Left ventricle myocardium superior (tissue), 1 donor: ENCODE measurements at regions not wholly inside any gene's neighbourhood (a gene's known extent, or its start where the extent isn't known, plus 50 kb on each side); places are given as distances from the start of the nearest gene placed in this dataset.
"Not testable (repeated sequence)": the region's sequence is repeated elsewhere in the genome, so short reads cannot be mapped to it uniquely, and the experiment has no call there.

Source experiments
- ATAC-seq: fragments of 200-7000 bp; cut with Tn5 transposase; one replicate; pipeline ENCODE4 v1.9.1; 2020; ENCODE audit warnings: mild to moderate bottlenecking, moderate library complexity
- DNase-seq: peaks from one replicate; pipeline ENCODE4 v3.0.0-alpha.2; 2020
- intact Hi-C: fragments of 100-400 bp; cut with micrococcal nuclease; formaldehyde crosslinking; loops from one replicate; pipeline ENCODE4 v1.11.0; 2022
- donor health status: DM: no; HTN: yes; CAD: no; lungs with severe emphysema.

DNA sequence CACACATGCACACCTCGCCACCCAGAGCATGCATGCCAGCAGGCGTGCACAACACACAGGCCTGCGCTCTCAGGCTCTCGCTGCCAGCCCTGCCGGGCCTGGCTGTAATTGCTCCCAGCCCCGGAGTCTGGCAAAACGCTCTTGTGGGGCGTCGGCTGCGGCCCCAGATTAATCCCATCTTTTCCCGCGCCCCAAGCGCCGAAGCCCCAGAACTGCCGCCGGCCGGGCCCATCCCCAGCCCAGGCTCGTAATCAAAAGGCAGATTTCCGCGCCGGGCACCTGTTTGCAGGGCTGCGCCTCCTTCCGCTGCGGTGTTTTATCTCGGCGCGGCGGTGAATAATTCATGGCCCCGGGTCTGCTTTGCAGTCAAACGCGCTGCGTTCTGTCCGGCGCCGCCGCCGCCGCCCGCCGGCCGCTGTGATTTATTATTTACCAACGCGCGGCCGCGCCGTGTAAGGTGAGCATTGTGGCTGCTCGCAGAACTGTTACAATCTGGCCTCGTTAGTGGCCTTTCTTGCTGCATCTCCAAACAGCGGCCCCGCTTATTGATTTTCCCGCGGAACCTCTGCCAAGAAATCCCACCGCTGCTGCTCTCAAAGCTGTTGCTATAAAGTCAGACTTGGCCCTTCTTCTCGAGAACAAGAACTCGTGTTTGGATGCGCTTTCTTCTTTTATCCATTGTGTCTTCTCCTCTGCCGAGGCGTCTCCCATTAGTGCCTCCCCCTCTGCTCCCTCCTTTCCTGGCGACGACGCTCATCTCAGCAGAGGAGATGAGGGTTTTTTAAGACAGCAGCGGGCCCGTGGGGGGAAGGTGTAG lies 126.1 kb downstream of the IRX5 start:
- intact Hi-C loops = no loop called here
- DNase-seq (no peak), ATAC-seq (peak; percentile 51)

DNA sequence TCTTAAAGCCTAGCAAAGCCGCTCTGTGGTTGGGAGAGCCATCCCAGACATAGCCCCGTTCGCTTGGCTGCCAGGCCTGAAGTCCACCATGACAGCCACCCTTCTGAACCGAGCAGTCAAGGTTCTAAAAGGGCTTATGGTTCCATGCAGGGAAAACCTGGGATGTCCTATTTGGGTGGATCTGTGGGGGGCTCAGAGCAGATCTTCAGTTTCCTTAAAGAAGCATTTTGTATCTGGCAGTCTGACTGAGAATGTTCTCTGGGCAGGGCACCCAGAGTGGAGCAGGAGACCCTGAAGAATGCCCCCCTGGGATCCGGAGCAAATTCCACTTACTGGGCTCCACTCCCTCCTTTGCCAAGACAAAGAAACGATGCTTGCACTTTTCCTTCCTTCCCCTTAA lies 127.2 kb downstream of the IRX5 start:
- DNase-seq = no peak
- ATAC-seq = no peak
- intact Hi-C loops = no loop called here

DNA sequence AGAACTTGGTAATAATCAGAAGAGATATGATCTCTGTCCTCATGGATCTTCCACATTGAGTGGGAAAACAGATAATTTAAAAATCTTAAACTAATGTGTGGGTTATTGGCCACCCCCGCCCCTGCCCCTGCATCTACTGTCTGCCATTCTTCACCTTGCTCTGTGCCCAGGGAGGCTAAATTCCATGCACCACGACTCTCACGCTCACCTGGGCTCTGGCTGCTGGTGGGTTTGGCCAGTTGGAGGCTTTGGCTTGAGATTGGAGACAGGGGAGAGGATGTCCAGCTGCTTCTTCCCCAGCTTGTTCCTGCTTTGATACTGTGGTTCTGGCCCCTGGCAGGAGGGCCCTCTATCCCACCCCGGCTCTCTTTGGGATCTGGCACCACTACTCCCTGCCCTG lies 127.9 kb downstream of the IRX5 start:
- ATAC-seq = no peak
- intact Hi-C loops = no loop called here
- no peak for DNase-seq

DNA sequence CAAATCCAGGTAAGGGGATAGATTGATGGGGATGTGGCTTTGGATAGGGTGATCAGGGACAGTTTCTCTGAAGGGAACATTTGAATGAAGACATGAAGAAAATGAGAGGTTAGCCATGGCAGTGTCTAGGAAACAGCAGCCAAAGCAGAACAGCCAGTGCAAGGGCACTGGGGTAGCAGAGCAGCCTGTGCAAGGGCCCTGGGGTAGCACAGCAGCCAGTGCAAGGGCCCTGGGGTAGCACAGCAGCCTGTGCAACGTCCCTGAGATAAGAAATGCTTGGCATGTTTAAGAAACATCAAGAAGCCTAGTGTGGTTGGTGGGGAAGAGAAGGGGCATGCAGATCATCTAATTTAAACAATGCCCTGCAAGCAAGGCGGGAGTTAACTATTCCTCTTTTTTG lies 128.5 kb downstream of the IRX5 start:
- intact Hi-C loops = no loop called here
- ATAC-seq (no peak), DNase-seq (no peak)

DNA sequence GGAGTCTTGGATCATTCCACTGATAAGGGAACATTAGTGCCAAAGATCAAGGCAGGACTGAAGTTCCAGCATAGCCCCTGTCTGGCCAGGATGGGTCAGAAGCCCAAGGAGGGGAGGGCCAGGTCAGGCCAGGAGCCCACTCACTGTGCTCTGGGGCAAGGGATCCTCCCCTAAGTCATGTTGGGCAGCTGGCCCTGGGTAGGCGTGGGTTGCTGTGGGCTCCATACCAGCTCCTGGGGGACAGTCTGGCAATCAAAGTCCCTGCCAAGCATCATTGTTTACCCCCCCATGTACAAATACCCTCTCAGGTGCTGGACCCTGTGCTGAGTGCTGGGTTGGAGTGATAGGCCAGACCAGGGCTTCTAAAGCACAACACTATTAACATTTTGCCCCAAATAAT lies 130.5 kb downstream of the IRX5 start:
- DNase-seq = no peak
- intact Hi-C loops = no loop called here
- no peak for ATAC-seq

DNA sequence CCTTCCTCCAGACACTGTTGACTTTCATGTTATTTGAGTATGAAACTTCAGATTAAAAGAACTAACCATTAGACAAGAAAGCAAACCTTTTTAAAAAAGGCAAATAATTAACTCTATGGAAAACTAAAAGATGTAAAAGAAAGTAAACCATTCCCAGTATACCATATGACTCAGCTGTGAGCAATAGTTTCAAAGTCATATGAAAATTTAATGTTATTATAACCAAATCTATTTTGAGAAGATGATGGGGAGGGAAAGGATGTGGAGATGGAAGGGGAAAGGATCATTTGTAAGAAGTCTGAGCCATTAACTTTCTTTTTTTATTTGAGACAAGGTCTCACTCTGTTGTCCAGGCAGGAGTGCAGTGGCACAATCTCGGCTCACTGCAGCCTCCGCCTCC lies 131.8 kb downstream of the IRX5 start:
- no peak for DNase-seq
- intact Hi-C loops = no loop called here
- no peak for ATAC-seq

DNA sequence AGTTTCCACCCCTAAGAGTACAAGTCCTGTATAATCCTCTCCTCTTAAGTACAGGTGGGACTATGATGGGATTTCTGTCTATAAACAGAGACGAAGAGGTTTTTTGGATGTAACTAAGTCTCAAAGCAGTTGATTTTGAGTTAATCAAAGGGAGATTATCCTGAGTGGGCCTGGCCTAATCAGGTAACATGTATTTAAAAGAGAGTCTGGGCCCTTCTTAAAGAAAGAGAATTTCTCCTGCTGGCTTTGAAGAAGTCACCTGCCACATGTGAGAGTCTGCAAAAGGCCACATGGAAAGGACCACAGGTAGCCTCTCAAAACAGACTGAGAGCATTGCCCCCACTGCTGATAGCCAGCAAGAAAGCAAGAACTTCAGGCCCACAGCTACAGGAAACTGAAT lies 142.3 kb downstream of the IRX5 start:
- intact Hi-C loops = no loop called here
- ATAC-seq (no peak), DNase-seq (no peak)

DNA sequence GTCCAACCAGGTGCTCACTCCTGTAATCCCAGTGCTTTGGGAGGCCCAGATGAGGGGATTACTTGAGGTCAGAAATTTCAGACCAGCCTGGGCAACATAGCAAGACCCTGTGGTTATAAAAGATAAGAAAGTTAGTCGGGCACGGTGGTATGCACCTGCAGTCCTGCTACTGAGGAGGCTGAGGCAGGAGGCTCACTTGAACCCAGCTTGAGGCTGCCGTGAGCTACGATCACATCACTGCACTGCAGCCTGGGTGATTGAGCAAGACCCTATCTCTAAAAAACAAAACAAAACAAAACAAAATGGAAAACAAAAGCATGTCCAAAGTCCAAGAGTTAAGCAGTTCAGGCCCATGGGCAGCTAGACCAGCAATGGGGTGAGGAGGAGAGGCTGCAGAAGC lies 143.2 kb downstream of the IRX5 start:
- DNase-seq (no peak), ATAC-seq (no peak)
- intact Hi-C loops = no loop called here

DNA sequence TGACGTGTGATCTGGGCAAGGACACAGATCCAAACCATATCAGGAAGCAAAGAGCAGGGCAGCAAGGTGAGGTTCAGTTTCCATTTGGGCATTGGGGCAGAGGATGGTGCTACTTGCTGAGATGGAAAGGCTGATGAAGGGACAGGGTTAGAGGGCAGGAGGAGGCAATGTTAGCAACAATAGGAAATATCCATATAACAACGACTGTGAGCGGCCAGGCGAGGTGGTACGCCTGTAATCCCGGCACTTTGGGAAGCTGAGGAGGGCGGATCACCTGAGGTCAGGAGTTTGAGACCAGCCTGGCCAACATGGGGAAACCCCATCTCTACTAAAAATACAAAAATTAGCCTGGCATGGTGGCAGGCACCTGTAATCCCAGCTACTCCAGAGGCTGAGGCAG lies 144.5 kb downstream of the IRX5 start:
- ATAC-seq, intact Hi-C loops: not testable (repeated sequence)

DNA sequence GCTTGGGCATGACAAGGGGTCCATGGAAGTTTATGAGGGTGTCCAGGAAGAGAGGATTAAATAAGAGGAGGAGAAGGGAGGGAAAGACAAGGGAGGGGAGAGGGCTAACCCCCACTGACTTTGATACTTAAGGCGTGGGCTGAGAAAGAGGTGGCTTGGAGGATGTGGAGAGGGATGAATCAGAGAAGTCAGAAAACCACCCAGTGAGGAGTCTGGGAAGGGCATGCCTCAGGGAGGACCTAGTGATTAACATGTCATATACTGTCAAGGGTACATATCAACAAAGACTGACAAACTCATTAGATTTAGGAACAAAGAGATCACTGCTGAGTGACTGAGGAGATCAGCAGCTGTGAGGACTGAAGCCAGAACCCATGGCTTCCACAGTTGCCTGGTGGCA lies 145.4 kb downstream of the IRX5 start:
- intact Hi-C loops = no loop called here
- DNase-seq (no peak), ATAC-seq (no peak)

More for the DNA sequence above, 144.5 kb downstream of the IRX5 start:
- not testable (repeated sequence) for DNase-seq

DNA sequence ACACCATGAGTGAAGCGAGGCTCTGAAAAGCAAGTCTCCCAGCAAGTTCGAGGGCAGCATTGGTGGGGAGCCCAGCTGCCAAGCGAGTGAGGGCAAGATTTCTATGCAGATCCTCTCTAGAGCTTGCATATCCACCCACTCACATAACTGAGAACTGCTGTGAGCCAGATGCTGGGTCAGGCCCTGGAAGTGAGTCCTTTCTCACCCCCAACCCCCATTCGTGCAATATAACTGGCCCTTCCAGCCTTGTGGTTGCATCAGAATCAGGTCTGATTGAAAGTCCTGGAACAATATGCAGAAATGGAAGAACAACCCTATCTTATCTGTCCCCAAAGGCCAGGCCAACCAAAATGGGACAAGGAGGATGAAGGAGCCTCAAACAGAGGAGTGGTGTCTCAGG lies 146.6 kb downstream of the IRX5 start:
- no peak for ATAC-seq
- no peak for DNase-seq
- intact Hi-C loops = no loop called here

DNA sequence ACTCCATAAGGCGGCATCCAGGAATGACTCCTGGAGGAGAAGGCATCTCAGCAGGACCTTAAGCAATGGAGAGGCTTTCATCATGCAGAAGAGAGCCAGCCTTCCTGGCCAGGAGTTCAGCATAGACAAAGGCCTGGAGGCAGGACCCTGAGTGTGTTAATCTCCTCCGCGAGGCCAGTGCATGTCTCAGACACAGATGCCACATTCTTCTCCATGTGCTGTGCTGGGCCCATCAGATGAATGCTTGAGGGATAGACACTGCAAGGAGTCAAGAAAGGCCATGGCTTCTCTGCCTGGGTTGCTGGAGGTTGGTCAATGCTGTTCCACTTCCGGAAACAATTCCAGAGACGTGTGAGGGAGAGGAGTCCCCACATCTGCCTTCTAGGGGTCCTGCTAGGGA lies 147.5 kb downstream of the IRX5 start:
- intact Hi-C loops = no loop called here
- no peak for ATAC-seq
- DNase-seq = no peak

DNA sequence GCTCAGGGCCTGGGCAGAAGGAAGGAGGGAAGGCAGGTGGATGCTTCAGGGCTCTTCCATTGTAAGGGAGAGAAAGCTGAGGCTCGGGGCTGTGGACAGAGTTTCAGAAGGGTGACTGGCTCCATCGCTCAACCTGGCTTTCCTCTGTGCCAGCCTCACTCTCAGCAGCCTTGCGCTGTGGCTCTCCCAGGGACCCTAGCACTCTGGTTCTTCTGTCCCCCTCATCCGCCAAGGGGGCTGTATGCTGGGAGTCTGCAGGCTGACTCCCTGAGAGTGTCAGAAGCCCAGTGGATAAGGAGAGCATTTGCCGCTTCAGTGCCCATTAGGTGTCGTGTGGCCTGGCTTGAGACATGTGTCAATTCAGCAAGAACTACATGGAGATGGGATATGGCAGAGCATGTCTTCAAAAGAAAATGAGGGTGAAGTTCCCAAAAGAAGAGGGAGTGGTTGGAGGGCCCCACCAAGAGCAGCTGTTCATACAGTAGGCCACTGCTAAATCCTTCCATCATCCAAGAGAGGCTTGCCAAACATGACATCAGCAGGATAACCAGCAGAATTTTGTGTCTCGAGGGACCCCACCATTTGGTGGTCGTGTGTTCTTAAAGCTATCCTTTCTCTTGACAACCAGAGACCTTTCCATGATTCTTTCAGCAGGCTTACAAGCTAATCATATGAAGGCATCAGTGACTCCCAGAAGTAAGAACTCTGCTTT lies 148.2 kb downstream of the IRX5 start:
- ATAC-seq = no peak

DNA sequence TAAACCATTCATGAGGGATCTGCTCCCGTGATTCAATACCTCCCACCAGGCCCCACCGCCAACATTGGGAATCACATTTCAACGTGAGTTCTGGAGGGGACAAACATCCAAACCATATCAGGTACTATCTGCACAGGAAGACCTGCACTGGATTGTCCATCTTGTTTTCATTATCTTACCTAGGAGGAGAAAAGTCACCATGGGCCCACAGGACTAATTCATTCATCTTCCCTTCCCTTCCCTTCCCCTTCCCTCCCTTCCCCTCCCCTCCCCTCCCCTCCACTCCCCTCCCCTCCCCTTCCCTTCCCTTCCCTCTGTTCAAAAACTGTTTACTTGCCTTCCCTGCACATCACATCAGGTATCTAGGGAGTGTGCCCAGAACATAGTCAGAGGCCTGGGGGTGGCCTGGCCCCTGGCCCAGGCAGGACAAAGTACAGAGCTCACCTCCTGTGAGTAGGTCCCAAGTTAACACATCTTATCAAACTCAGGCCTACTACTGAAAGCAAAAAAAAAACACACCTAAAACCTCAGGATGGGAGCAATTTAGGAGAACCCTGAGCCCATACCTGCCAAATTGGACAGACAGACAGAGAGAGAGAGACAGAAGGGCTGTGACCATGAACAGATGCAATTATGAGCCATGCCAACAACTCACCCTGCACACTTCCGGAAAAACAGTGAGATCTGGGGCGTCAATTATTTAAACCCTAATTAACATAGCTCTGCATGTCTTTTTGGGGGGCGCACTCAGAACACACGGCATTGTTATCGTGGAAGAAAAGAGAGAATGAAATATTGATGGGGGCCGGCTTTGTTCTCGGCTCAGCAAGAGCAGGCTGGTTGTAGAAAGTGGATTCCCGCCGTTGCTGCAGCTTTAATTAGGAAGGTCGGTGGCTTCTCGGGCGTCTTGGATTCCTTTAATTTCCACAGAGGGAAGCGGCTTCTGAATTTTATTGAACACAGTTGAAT lies 151.2 kb downstream of the IRX5 start:
- intact Hi-C loops = no loop called here
- ATAC-seq (no peak), DNase-seq (no peak)

More for the DNA sequence above, 148.2 kb downstream of the IRX5 start:
- intact Hi-C loops = no loop called here
- DNase-seq = no peak

DNA sequence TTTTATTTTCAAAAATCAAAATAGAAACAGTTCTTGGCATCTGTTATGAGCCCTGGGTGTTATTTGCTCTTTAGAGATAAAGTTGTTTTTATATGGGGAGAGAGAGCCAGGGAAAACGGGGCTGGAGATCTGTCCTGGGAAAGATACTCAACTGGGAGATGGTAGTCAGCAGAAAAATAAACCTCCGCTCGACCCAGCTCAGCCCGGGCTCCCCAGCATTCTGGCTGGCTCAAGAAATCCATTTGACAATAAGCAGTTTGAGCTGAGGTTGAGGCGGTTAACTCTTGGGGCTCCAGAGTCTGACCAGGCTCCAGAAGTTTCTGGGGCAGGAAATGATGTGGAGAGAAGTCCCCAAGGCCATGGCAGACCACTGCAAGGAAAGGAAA lies 151.9 kb downstream of the IRX5 start:
- intact Hi-C loops = no loop called here
- ATAC-seq (peak; percentile 42), DNase-seq (no peak)

DNA sequence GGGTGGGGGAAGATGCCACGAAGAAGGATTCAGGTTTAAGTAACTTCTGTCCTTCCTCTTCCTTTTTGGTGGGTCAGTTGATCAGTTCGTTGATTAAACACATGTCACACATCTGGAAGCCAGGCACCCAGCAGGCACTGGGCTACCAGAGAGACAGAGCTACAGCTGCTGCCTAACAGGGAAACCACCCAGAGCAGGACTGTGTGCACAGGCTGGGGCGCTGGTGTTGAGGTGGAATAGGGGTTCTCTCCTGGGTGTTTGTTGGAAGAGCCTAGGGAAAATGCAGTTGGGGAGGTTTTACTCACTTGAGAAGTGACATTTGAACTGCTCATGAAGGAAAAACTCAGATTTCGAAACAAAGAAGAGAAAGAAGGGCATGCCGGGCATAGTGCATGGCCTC lies 152.4 kb downstream of the IRX5 start:
- ATAC-seq = no peak

DNA sequence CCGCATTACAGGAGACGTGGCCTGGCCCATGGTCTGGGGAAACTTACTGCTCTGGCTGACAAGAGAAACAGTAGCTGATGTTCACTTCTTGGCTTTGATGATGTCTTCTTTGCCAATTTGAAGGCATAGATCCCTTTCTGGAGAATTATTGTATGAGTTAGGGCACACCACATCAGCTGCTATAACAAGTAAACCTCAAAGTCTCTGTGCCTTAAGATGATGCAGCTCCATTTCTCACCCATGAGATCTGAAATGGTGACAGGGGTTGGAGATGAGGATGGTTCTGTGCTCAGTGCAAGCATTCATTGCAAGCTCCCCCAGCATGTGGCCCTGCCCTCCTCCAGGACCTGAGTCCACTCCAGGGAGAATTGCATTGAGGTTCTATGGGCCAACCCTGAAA lies 157.4 kb downstream of the IRX5 start:
- DNase-seq (no peak), ATAC-seq (no peak)
- intact Hi-C loops = no loop called here

More for the DNA sequence above, 152.4 kb downstream of the IRX5 start:
- no peak for DNase-seq
- intact Hi-C loops = no loop called here

DNA sequence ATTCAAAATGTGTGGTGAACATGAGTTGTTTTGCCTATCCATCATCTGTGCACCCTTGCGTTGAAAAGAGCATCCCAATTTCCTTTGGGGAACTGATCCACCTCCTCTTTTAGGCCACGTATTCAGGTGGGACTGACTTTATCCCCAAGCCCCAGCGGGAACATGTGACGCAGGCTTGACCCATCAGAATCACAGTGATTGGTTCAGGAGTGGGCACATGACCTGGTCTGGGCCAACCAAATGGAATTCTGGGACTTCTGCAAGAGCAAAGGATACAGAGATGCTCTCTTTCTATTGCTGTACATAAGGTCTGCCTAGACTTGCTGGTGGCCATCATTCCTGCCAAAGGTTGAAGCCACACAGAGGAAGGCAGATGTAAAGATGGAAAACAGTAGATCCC lies 158.9 kb downstream of the IRX5 start:
- intact Hi-C loops = no loop called here
- ATAC-seq = no peak
- DNase-seq = no peak

DNA sequence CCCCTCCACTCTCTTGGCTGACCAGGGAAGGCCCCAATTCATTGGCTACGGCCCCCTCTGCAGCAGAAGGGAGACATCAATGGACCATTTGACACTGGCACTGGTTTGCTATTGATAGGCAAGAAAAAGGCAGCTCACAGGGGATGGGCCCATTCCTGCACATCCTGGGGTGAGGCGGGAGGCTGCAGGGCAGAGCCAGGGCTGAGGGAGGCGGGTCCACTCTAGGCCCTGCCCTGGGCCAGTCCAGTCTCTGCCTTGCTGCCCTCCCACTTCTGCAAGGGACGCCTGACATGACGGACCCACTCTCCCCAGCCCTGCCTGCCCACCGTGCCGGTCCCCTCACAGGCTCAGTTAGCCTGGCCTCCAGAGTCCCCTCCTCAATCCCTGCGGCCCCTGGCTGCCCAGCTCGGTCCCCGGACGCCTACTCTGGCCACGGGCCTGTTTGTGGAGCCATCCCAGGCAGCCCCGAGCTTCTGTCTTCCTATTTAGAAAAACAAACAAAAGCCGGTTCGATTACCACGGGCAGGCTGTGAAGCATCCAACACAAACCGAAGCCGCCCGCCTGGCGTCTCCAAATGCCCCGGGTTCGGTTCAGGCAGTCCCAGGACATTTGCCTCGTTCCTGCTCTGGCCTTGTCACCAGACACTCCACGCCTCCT lies 160.7 kb downstream of the IRX5 start:
- DNase-seq = no peak
- intact Hi-C loops = no loop called here
- no peak for ATAC-seq
